Cerebellar cortex (tissue), 1 donor: ENCODE measurements at regions not wholly inside any gene's neighbourhood (a gene's known extent, or its start where the extent isn't known, plus 50 kb on each side); places are given as distances from the start of the nearest gene placed in this dataset.
"Not testable (repeated sequence)": the region's sequence is repeated elsewhere in the genome, so short reads cannot be mapped to it uniquely, and the experiment has no call there.

ENCODE experiments used
- DNase-seq: peaks from one replicate; pipeline ENCODE4 v3.0.0-alpha.2; 2015; ENCODE audit warnings: low spot score

DNA sequence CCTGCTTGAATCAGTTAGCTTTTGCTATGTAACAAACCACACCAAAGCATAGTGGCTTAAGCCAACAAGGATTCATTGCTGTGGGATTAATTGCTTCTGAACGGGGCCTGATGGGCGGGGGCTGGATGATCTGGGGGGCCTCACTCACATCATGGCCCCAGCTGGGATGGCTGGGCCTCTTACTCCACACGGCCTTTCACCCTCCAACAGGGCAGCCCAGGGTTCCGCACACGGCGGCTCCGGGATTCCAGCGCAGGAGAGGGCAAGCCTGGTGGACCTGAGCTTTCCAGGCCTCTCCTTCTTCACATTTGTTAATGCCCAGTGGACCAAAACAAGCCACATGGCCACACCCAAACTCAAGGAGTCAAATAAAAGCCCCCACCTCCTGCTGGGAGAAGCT lies 86.3 kb upstream of the PHLPP1 start:
- DNase-seq, result no peak

DNA sequence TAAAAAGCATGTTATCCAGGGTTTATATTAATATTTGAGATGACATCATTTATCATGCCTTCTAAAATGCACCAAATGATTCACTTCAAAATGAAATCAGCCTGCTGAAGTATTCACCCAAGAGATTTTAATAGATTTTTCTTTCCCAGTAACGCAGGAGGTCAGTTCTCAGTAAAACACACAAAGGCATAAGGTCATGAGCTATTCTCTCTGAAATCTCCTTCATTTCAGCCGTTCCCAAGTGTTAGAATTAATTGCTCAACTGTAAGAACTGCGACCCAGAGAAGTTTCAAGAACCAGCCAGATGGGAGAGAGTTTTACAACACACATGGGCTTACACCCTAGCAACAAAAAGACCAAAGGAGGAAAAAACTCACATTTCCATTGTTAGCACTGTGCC lies 84.2 kb upstream of the PHLPP1 start:
- no peak for DNase-seq

DNA sequence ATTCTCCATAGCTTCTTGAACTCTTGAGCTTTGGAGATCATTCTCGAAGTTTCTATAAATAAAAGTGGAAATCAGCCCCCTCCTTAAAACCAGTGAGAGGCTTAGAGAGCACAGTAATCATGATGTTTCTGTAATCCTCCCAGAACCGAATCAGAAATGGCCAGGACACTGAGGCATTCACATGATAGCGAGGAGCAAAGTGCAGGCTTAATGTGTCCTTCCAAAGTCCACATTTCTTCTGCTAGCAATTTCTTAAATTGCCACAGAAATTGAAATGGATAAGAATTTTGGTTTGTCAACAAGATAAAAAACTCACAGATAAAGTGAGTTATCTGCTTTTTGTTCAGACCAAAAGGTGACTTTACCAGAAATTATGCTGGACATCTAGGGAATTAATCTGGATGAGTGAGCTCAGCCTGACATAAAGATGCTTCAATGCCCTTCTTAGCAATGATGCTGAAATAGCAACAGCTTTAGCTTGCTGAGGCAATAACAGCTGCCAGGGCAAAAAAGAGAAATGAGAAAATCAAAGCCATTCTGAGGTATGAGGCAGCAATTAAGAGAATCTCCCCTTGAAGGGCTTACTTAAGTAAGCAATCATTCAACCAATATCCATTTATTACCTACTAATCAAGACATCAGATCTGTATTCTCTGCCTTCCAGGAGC lies 82.4 kb upstream of the PHLPP1 start:
- no peak for DNase-seq

DNA sequence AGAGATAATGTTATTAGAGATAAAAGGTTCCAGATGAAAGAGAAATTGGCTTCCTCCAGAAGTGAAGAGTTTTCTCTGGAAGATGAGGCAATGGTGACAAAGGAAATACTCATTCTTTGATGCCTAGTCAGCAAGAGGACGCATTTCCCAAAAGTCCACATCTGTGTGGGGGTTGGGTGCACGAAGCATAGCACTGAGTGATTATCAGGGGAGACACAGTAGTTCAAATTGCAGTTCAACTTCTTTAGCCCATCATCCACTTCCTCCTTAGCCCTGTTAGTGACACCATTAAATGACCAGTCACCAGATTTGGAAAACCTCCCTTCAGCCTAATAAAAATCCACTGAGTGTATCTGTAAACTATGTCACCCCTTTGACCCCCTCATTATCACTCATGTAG lies 80.9 kb upstream of the PHLPP1 start:
- no peak for DNase-seq

DNA sequence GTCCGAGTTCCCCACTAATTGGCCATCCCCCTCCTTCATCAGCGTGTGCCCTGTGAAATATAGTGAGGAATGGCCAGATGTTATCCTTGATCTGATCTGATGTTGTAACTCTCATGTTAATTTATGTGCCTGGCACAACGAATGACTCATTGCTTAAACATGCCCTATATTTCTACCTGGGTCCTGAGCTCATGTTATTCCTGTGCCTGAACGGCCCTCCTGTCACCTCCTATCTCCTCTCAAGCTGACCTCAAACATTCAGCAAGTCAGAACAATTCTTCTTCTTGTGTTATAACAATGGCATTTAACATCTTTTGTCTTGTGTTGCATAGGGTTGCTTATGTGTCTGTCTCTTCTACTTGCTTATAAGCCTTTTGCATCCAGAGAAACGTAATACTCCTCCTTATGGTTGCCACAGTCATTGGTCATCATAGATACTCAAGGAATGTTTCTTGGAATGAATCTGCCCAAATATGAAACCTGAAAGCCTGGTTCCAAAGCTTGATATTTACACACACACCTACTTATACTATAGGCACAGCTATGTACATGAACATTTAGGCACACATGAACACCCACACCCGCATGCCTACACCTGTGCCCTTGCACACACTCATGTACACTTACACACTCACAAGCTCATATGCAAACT lies 80.2 kb upstream of the PHLPP1 start:
- DNase-seq, result no peak

DNA sequence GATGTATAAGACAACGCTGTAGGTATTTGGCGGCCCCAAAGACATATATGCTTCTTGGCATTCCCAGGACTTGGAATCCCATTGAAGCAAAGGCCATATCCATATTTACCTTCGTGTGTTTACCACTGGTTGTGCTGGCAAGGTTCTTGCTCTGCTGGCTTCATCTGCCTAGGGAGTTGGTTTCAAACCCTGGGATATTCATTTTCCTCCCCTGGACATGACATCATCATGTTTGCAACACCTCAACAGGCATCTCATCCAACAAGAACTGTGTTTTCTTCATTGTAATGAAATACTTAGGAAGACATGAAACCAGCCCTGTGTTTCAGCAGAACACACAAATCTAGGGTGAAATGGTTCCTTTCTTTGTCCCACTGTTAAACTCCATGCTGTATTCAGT lies 77.9 kb upstream of the PHLPP1 start:
- DNase-seq, result no peak

DNA sequence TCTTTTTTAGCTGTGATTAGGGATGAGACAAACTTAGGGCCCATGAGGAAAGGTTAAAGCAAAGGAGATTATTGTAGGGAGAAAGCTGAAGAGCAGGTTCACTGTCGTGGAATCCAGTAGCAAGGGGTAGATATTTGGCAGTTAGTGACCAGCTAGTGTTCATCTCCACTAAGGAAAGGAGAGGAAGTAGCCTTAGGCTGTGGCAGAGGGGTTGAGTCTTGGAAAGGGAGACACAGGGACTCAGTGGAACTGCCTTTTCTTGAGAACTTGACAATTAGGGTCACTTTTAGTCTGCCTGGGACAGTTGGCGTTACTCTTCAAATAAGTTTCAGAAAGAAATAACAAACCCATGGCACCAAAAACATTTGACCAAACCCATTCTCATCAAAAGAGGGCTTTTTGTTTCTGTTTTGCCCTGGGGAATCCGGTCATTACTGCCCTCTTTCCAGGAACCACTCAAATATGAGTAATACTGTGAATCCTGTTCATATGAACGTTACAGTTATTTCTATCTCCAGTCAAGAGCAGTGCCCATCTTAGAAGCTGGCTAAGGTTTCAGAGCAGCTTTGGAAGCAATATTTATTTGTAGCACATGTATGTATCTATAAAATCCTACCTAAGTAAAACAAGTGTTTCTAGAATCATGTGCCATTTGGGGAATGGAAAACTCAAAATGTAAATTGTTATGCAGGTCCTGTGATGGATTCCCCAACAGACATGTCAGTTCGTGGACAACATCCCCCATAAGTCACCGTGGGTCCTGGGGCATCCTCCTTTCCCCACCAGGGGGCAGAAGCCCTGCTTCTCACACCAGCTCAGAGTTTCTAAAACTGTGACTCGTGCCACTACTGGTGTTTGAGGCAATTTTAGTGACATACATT lies 77.3 kb upstream of the PHLPP1 start:
- peak; percentile 21 for DNase-seq

DNA sequence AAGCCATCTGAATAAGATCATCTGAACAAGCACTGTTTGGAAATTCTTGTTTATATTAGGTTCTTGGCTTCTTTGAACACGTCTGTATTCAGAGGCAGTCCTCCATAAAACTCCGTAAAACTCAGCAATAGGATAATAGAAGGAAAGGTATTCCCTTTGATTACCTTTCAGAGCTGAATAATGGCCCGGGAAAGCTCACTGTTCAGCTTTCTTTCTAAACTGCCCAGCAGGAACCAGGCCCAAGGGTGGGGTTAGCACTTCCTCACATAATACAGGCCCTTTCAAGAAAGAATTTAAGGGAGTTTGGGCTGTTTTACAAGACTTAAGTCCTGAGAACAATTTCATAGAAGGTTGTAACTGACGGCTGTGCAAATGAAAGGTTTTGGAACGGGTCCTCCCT lies 72.2 kb upstream of the PHLPP1 start:
- DNase-seq, result no peak

DNA sequence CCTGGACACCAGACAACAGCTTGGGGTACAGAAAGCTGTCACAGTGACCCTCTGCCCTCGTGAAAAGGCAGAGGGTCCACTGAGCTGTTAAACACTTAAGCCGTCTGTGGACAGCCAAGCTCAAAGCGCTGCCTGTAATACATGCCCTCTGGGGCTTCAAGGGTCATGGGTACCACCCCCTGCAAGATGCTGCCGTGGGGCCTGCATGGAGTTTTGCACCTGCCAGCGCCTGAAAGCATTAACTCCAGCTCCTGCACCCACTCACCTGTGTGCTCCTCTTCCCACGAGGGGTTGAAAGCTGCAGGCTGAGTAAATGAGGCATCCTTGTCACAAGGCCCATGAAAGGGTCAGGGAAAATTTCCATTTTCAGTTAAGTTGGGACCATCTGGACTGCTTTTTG lies 70.6 kb upstream of the PHLPP1 start:
- no peak for DNase-seq

DNA sequence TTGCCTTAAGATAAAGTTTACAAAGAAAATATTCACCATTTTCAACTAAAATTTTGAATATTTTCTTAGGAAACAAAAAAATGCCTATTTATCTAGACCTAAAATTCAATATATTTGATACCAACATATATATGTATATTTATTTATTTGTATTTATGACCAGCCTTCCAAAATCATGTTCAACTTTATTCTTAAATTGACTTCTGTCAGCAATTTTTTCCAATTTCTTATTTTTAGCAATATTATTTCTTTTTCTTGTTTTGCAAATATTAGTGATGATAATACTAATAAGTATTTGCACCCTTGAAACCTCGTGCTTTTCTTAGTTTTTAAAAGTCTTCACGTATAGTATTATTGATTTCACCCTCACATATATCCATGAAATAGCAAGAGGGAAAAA lies 68.2 kb upstream of the PHLPP1 start:
- no peak for DNase-seq

DNA sequence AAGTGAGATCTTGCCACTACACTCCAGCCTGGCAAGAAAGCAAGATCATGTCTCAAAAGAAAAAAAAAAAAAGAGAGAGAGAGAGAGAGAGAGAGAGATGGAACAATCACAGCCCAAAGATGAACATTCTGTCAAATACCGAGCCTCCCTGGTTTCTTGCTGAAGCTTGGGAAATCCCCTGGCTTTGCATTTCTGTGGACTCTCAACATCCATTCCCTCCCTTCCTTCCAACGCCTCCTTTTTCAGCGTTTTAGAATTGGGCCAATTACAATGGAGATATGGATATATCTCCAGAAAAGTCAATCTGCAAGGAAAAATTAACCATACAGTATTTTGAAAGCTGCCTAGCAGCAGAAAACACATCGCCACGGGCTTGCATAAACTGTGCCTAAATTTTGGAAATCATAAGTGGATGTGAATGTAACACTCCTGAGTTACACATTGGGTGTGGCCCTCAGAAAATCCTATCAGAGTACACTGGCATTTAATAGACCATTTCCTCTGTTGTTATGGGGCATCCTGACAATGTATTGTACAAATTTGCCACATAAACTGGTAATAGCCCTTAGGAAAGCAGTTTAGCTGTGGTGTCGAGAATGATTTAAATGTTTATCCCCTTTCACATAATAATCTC lies 67.2 kb upstream of the PHLPP1 start:
- no peak for DNase-seq

DNA sequence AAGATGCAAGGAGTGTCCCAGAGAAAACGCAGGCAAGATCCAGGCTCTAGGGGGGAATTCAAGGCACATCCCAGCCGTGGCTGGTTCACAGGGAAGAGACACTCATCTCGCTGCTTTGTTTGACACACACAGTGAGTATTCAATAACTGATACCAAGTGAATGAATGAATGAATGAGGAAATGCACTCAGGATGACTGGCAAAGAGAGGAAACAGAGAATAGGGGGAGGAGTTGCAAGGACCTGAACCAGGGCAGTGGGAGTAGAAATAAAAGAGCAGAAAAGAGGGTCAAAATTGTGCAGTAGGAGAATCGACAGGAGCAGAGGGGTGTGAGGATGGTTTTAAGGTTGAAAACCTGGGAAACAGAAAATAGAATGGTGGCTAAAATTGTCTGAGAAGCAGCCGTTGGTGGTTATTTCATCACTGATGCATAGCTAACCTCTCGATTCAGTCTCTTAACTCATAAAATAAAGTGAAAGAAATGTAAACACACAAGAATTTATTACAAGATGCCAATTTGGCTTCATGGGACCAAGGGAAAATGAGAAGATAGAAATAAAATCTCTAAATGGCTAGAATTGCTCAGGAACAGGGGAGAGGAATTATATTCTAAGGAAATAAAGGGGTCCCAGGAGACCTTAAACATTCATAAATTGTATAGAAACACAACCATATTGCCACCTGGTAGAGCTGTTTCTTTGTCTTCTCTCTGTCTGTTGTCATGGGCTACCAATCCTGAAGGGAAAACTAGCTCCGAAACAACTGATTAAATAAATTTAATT lies 63.9 kb upstream of the PHLPP1 start:
- no peak for DNase-seq

DNA sequence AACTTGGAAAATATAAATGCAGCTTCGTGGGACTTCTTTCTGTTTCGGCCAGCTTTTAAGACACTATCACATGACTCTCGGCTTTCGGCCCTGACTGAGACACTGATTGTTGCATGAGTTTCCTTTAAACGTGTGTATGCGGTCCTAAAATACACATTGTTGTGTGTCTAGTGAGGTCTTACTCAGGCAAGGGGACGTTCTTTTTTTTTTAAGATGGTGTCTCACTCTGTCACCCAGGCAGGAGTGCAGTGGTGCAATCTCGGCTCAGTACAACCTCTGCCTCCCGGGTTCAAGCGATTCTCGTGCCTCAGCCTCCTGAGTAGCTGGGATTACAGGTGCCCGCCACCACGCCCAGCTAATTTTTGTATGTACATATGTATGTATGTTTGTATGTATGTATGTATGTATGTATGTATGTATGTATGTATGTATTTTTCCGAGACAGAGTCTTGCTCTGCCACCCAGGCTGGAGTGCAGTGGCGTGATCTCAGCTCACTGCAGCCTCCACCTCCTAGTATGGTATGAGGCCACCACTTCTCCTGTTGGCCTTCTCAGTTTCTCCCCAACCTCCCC lies 63.2 kb upstream of the PHLPP1 start:
- DNase-seq, result not testable (repeated sequence)

DNA sequence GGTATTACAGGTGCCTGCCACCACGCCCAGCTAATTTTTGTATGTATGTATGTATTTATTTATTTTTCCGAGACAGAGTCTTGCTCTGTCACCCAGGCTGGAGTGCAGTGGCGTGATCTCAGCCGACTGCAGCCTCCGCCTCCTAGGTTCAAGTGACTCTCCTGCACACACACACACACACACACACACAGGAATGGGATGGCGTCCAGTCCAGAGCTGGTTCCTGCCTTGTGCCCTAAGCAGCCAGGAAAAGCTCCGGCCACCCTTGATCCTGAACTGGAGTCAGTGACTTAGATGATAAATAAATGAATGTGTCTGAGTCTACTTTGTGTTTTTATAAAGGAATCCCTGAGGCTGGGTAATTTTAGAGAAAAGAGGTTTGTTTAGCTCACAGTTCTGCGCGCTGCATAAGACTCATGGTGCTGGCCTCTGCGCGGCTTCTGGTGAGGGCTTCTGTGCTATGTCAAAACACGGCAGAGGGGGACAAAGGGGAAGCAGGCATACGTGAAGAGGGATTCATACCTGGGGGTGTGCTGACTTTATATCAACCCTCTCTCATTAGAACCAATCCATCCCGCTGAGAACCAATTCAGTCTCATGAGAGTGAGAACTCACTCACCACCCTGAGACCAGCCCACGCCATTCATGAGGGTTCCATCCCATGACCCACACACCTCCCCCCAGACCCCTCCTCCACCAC lies 59.7 kb upstream of the PHLPP1 start:
- DNase-seq, result no peak

DNA sequence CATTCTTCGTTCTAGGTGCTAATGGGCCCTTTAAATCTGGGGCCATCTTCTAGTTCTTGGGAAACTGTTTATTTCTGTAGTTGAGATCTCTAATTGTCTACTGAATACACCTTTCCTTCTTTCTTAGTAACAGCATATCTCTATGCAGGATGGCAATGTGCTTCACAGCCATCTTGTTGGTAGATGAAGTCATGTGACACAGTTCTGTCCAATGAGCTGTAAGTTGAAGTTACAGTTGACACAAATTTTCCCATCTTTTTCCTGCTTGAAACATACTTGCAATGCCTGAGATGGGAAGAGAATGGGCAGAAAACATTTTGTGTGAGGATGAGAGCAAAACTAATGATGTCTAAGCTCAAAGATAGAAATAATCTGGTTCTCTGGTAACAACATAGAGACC lies 57.3 kb upstream of the PHLPP1 start:
- DNase-seq, result no peak

DNA sequence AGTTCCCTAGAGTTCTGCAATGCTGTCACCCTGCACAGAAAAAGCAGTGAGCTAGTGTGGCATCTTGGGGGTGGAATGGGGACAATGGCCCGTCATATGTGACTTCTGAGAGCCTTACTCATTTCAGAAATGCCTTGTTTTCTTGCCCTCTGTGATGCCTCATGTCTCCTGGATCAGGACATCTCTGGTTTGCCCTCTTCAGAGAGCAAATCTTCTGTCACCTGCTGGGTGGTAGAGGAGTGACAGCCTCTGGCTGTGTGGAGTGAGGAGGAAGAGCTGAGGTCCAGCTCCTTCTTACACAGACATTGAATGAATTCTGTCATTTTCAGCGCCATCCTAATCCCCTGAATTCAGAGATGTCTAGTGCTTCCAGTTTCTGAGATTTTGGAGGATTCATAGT lies 55.6 kb upstream of the PHLPP1 start:
- no peak for DNase-seq

DNA sequence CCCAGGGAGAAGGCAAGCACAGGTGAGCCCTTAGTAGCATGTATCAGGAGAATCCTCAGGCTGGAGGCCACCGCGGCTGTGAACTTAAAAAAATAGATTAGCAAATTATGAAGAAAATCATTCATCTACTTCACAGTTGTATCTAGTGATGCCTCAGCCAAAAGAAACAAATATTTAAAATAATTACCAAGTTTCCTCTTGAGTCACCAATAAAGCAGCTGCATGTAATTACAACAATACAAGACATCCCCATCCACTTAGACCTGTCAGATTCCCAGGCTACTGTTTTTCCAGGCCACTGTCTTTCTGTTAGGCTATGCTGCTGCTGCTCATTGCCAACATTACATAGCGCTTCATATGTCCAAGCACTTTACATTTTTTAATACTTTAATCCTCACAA lies 54.6 kb upstream of the PHLPP1 start:
- no peak for DNase-seq

DNA sequence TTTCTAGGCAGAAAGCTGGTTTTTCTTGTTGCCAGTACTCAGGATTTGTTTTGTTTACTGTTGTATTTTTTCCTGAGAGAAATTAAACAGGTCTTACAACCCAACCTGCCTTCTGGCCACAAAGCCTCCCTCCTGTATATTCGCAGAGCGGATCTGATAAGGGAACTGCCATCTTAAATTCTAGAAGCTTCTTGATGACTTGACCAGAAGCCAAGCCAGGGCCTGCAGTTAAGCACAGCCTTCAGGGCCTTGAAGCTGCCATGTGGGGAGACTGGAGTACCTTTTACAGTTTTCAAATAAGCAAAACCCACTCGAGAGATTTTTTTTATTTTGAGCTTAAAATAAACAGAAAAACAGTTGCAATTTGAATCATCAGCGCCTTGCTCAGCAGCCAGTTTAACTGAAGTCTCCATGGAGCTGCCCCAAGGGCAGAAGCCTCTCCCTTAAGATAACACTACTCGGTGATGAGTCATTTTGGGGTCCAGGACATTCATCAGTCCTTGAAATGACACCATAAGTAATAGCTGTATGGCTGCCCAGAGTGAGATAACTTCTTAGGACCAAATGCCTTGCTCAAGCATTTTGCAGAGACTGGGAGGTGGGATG lies 51.5 kb upstream of the PHLPP1 start:
- DNase-seq, result no peak

DNA sequence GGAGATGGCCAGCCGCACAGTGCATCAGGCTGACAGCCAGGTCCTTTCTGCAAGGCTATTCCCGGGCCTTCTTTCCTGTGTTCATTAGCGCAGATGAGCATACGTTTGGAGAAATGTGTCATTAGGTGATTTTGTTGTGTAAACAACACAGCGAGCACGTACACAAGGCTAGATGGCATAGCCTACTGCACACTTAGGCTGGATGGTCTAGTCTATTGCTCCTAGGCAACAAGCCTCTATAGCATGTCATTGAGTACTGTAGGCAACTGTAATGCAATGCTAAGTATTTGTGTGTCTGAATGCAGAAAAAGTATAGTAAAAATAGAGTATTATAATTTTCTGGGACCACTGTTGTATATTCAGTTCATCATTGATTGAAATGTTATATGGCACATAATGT lies 50.9 kb upstream of the PHLPP1 start:
- no peak for DNase-seq

DNA sequence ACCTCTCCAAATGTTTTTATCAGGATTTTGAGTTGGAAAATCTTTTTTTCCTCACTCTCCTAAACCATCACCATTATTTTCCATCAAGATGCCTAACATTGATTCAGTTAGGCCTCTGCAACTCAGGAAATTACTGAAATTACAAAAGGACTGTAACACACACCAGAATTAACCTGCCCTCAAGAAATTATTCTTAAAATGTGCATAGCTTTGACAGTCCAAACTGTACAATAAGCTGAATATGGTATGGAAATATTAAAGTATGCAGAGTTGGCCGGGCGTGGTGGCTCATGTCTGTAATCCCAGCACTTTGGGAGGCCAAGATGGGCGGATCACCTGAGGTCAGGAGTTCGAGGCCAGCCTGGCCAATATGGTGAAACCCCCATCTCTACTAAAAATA lies 50.2 kb upstream of the PHLPP1 start:
- no peak for DNase-seq
